ENCODE measurements at regions not wholly inside any gene's neighbourhood (a gene's known extent, or its start where the extent isn't known, plus 50 kb on each side); places are given as distances from the start of the nearest gene placed in this dataset.

- Histone ChIP-seq H3K27me3 (replicated peaks in 1 of 2; ENCODE audit: control insufficient read depth in 2 of 2, insufficient read depth in 2 of 2, low read length in 1 of 2) (no peaks in the 10 kb centered on the region), H3K79me2 (ENCODE audit: control insufficient read depth, insufficient read depth, low read length) (no peaks in the 10 kb centered on the region), H3K4me3 (no peak overlapping the region), H3K9ac (ENCODE audit: control insufficient read depth, insufficient read depth, low read length) (no peak overlapping the region), H3K36me3 (ENCODE audit: control insufficient read depth in 2 of 2, insufficient read depth in 2 of 2, low read length in 1 of 2) (no peaks in the 10 kb centered on the region), H3K4me1 (ENCODE audit: control insufficient read depth, insufficient read depth, low read length) (no peaks in the 10 kb centered on the region), H3K4me2 (ENCODE audit: control insufficient read depth, insufficient read depth) (no peak overlapping the region), H3K9me3 (replicated peaks; ENCODE audit: control insufficient read depth, insufficient read depth, low read length) (no peaks in the 10 kb centered on the region), H3K27ac (ENCODE audit: control insufficient read depth, insufficient read depth) (no peak overlapping the region), H4K20me1 (ENCODE audit: control insufficient read depth, insufficient read depth) (no peaks in the 10 kb centered on the region), H2AFZ (ENCODE audit: control insufficient read depth, low read depth, low read length) (no peak overlapping the region)
- intact Hi-C loops (cut with micrococcal nuclease; ENCODE audit: unreplicated experiment): no loop called here
- DNase-seq (ENCODE audit: low read depth, low spot score) (no peak), ATAC-seq (no peak), FAIRE-seq (no peak)
- in situ Hi-C loops (cut with MboI): no loop called here
- CTCF ChIA-PET: interaction anchor here (1.1 kb wide), 1 partner anchor 91 kb away, joined by 3 read pairs; no protein-coding TSS in a partner anchor
- RAD21 ChIA-PET (ENCODE audit: unreplicated experiment): no interaction called here
- BruUV-seq (replicated peaks): no TSS peak
- WGBS (ENCODE audit: insufficient coverage, insufficient replicate concordance, low lambda C conversion rate, missing lambda C conversion rate): 92% methylated on average over 1 of the region's 1 CpG
- SMC1A ChIA-PET (ENCODE audit: uncharacterized antibody, unreplicated experiment): no interaction called here
- TF ChIP-seq, protein P1, sequence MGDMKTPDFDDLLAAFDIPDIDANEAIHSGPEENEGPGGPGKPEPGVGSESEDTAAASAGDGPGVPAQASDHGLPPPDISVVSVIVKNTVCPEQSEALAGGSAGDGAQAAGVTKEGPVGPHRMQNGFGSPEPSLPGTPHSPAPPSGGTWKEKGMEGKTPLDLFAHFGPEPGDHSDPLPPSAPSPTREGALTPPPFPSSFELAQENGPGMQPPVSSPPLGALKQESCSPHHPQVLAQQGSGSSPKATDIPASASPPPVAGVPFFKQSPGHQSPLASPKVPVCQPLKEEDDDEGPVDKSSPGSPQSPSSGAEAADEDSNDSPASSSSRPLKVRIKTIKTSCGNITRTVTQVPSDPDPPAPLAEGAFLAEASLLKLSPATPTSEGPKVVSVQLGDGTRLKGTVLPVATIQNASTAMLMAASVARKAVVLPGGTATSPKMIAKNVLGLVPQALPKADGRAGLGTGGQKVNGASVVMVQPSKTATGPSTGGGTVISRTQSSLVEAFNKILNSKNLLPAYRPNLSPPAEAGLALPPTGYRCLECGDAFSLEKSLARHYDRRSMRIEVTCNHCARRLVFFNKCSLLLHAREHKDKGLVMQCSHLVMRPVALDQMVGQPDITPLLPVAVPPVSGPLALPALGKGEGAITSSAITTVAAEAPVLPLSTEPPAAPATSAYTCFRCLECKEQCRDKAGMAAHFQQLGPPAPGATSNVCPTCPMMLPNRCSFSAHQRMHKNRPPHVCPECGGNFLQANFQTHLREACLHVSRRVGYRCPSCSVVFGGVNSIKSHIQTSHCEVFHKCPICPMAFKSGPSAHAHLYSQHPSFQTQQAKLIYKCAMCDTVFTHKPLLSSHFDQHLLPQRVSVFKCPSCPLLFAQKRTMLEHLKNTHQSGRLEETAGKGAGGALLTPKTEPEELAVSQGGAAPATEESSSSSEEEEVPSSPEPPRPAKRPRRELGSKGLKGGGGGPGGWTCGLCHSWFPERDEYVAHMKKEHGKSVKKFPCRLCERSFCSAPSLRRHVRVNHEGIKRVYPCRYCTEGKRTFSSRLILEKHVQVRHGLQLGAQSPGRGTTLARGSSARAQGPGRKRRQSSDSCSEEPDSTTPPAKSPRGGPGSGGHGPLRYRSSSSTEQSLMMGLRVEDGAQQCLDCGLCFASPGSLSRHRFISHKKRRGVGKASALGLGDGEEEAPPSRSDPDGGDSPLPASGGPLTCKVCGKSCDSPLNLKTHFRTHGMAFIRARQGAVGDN (IDR thresholded peaks at IDR 0.05): no peak
- no peak for TF ChIP-seq SP1 (IDR thresholded peaks at IDR 0.05; ENCODE audit: low read depth, low read length)
- TF ChIP-seq, protein P2, sequence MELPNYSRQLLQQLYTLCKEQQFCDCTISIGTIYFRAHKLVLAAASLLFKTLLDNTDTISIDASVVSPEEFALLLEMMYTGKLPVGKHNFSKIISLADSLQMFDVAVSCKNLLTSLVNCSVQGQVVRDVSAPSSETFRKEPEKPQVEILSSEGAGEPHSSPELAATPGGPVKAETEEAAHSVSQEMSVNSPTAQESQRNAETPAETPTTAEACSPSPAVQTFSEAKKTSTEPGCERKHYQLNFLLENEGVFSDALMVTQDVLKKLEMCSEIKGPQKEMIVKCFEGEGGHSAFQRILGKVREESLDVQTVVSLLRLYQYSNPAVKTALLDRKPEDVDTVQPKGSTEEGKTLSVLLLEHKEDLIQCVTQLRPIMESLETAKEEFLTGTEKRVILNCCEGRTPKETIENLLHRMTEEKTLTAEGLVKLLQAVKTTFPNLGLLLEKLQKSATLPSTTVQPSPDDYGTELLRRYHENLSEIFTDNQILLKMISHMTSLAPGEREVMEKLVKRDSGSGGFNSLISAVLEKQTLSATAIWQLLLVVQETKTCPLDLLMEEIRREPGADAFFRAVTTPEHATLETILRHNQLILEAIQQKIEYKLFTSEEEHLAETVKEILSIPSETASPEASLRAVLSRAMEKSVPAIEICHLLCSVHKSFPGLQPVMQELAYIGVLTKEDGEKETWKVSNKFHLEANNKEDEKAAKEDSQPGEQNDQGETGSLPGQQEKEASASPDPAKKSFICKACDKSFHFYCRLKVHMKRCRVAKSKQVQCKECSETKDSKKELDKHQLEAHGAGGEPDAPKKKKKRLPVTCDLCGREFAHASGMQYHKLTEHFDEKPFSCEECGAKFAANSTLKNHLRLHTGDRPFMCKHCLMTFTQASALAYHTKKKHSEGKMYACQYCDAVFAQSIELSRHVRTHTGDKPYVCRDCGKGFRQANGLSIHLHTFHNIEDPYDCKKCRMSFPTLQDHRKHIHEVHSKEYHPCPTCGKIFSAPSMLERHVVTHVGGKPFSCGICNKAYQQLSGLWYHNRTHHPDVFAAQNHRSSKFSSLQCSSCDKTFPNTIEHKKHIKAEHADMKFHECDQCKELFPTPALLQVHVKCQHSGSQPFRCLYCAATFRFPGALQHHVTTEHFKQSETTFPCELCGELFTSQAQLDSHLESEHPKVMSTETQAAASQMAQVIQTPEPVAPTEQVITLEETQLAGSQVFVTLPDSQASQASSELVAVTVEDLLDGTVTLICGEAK (IDR thresholded peaks at IDR 0.05; ENCODE audit: borderline replicate concordance): no peak
- TF ChIP-seq ZNF217 (IDR thresholded peaks at IDR 0.05): no peak
- TF ChIP-seq PAX5 (IDR thresholded peaks at IDR 0.05; ENCODE audit: borderline replicate concordance, low read depth, low read length): no peak
- TF ChIP-seq E4F1 (IDR thresholded peaks at IDR 0.05; ENCODE audit: borderline replicate concordance, partially characterized antibody): no peak
- POLR2A ChIA-PET: no interaction called here
These were observed 455.4 kb downstream of the RNF144B start for GRCh38 chr6:18842534-18842933.

All from GM12878 (cell line).